GM19351 (cell line): ENCODE measurements at regions not wholly inside any gene's neighbourhood (a gene's known extent, or its start where the extent isn't known, plus 50 kb on each side); places are given as distances from the start of the nearest gene placed in this dataset.
A peak's percentile ranks its signal among the peaks of the same experiment; 100 is the strongest.
"Not testable (repeated sequence)": the region's sequence is repeated elsewhere in the genome, so short reads cannot be mapped to it uniquely, and the experiment has no call there.

ENCODE experiments used
- ATAC-seq: cut with Tn5 transposase; IDR thresholded peaks from one replicate; pipeline ENCODE4 v1.9.1; 2021; ENCODE audit warnings: mild to moderate bottlenecking, moderate library complexity; ENCODE audit not compliant: unreplicated experiment

GRCh38 chr10:80741278-80741677 lies 203.6 kb downstream of the SH2D4B start:
- ATAC-seq, result no peak

DNA sequence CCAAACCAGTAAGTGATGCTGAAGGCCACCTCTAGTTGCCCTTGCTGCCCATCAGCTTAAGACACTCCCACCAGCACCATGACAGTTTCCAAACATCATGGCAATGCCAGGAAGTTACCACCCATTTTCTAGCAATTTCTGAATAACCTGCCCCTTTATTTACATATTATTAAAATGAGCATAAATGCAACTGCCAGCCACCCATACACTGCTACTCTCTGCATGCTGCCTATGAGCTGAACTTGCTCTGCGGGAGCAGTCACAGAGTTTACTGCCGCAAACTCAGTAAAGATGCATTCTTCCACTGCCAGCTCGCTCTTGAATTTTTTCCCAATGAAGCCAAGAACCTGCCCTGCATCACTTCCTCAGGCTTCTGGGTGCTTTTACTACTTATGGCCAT lies 212.6 kb downstream of the SH2D4B start:
- no peak for ATAC-seq

GRCh38 chr10:80751940-80752339 lies 214.2 kb downstream of the SH2D4B start:
- no peak for ATAC-seq

GRCh38 chr10:80753612-80754011 lies 215.9 kb downstream of the SH2D4B start:
- ATAC-seq, result no peak

DNA sequence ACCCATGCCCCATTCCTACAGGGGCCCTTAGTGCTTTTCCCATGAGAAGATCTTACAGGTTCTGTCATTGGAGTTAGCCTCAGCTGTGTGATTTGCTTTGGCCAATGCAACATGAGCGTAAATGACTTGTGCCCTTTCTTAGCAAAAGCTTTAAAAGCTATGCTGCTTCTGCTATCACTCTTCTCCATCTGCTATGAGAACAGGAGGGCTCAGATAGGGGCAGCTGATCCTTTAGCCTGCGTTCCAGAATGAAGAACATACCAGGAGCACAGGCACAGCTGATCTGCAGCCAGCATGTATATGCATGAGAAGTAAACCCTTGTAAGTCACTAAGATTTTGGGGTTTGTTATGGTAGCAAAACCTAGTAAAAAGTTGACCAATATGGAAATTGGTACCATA lies 218.2 kb downstream of the SH2D4B start:
- no peak for ATAC-seq

DNA sequence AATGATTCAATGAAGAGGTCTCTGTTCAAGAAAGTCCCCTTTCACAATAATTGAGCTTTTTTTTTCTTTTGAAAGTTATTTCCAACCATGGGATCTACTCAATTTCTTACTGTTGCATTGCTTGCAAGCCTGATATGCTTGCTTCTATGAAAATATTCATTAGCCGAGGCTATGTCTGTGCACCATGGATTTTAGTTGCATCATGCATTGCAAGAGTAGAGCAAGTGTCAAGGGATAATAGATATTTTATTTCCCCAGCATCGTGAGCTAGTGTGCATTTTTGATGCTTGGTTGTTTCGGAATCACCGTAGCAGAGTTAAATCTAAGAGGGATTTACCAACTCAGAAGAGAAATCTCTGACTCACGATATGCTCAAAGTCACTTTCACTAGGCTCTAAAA lies 222.0 kb downstream of the SH2D4B start:
- no peak for ATAC-seq

DNA sequence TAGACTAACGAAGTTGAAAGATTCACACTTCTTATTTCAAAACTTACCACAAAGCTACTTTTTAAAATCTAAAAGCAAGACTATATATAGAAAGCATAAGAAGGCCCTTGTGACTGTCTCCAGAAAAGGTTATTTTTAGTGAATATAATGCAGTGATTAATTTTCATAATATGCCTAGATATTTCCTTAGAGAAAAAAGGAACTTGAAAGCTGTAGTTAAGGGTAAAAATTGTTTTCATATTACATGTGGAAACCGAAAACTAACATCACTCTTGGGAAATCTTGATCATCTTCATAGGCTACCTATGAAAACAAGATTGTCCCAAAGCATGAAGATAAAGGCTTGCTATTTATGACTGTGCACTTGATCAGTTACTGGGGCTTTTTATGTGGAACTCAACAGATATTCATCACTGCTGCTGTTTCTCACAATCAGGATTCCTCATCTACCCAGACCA lies 223.2 kb downstream of the SH2D4B start:
- ATAC-seq, result peak; percentile 66

DNA sequence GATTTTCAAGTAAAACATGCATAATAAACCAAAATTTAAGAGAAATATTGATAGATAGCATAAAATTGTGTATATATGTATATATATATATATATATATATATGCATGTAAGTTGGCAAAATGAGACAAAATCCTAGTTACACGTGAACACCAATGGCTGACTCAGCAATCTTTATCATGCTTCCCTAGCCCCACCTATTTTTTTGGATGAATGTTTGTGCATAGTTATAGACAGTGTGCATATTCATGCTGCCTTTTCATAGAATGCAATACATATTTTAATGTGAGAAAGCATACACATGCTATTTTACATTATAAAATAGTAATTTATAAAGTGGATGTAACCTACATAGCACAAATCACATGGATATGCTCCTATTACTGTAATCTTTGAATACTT lies 230.3 kb downstream of the SH2D4B start:
- no peak for ATAC-seq

DNA sequence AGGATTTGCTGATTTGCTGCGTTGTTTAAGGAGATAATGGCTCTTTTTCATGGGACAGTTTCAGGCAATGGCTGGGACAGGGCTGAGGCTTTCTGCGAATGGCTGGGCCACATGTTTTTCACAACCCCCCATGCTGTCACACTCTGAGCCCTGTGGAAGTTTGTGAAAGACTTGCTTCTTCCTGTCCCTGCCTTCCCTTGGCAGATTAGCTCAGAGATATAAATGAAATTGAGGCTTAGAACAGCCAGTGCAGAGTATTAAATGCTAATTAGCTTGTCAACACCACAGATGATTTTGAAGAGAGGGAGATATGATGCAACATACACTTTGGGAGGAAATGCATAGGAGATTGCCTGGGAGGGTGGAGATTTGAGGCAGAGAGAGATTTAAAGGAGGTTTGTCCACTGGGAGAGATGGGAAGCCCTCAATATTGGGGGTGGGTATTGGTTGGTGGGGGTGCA lies 232.0 kb downstream of the SH2D4B start:
- no peak for ATAC-seq

GRCh38 chr10:80770239-80770638 lies 232.5 kb downstream of the SH2D4B start:
- no peak for ATAC-seq

DNA sequence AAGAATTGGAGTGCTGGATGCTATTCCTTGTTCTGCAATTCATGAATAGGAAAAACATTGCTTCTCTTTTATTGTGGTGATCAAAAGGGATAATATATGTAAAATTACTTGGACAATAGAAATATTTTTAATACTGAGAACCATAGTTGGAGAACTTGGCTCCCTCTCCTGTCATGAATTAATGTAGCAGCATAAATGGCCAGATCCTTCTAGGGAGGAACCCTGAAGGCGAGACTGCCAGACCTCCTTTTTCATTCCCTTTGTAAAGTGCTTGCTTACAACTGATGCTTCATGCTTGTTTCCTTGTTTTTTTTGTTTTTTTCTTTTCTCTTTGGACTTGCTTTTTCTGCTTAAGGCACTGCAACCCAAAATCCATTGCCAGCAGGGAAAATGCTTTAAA lies 233.6 kb downstream of the SH2D4B start:
- no peak for ATAC-seq

- ATAC-seq, result no peak
These were observed 234.3 kb downstream of the SH2D4B start for GRCh38 chr10:80771902-80772555.

DNA sequence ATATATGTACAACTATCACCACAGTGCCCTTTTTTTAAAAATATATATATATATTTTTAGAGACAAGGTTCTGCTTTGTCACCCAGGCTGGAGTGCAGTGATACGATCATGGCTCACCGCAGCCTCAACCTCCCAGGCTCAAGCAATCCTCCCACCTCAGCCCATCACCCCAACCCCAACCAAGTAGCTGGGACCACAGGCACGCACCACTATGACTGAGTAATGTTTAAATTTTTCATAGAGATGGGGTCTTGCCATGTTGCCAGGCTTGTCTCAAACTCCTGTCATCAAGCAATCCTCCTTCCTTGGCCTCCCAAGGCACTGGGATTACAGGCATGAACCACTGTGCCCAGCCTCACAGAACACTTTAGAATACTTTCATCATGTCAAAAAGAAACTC lies 234.9 kb downstream of the SH2D4B start:
- no peak for ATAC-seq

GRCh38 chr10:80784695-80785094 lies 247.0 kb downstream of the SH2D4B start:
- no peak for ATAC-seq

- ATAC-seq, result no peak
These were observed 248.6 kb downstream of the SH2D4B start for GRCh38 chr10:80786322-80786721.

DNA sequence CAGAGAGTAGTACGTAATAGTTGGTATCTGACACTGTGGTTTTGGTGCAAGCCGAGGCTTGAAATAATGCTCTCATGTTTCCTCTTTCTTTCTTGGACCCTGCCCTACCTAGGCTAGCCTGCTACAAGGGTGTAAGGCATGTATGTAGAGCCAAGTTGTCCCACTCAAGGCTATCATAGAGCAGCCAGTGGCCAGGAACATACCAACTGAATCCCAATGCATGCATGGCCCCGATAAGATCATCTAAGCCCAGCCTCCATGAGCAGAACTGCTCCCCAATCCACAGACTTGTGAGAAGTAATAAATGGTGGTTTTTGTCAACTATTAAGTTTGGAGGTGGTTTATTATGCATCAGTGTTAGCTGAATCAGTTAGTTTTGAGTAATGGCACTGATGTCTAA lies 250.2 kb downstream of the SH2D4B start:
- no peak for ATAC-seq

DNA sequence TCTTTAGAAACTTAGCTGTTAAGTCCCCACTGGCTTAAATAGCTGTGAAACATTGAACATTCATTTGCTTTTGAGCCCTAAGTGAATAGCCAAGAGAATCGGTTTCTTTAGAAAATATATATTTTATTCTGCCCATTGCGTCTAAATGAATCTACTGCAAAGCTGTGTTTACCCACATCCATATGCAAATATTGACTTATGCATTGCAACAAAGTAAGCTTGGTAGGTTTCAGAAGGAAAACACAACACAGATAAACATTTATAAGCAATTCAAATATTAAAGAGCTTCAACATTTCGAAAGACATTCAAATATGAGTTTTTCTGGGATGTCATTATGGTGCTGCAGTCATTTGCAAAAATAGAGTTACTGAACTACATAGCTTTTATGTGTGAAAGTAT lies 257.3 kb downstream of the SH2D4B start:
- no peak for ATAC-seq

GRCh38 chr10:80805343-80806020 lies 267.8 kb downstream of the SH2D4B start:
- no peak for ATAC-seq

DNA sequence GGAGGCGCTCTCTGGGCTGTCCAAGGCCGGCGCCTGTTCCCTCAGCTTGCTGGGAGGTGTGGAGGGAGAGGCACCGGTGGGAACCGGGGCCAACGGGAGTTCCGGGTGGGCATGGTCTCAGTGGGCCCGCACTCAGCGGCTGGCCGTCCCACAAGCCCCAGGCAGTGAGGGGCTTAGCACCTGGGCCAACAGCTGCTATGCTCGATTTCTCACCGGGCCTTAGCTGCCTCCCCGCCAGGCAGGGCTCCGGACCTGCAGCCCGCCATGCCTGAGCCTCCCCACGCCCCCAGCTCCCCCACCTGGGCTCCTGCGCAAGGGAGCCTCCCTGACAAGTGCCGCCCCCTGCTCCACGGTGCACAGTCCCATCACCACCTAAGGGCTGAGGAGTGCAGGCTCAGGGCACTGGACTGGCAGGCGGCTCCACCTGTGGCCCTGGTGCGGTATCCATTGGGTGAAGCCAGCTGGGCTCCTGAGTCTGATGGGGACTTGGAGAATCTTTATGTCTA lies 276.5 kb downstream of the SH2D4B start:
- ATAC-seq, result no peak

DNA sequence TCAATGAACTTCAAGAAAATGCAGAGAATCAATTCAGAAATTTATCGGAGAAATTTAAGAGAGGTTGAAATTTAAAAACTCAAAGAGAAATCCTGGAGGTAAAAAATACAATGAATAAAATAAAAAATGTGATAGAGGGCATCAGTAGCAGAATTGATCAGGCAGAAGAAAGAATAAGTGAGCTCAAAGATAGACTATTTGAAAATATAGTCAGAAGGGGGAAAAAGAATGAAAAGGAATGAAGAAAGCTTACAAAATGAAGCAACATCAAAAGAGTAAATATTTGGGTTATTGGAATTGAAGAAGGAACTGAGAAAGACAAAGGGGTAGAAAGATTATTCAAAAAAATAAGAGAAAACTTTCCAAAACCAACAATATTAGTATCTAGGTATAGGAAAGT lies 291.4 kb downstream of the SH2D4B start:
- no peak for ATAC-seq

- no peak for ATAC-seq
These were observed 291.9 kb downstream of the SH2D4B start for GRCh38 chr10:80829562-80829961.

DNA sequence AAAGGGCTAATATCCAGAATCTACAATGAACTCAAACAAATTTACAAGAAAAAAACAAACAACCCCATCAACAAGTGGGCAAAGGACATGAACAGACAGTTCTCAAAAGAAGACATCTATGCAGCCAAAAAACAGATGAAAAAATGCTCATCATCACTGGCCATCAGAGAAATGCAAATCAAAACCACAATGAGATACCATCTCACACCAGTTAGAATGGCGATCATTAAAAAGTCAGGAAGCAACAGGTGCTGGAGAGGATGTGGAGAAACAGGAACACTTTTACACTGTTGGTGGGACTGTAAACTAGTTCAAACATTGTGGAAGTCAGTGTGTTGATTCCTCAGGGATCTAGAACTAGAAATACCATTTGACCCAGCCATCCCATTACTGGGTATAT lies 295.0 kb downstream of the SH2D4B start:
- not testable (repeated sequence) for ATAC-seq
